SJSA1 (cell line): ENCODE measurements at regions not wholly inside any gene's neighbourhood (a gene's known extent, or its start where the extent isn't known, plus 50 kb on each side); places are given as distances from the start of the nearest gene placed in this dataset.

ENCODE experiments used
- DNase-seq, 2 experiments: peaks; one replicate each; pipeline ENCODE4 v3.0.0-alpha.2; 2015 to 2020; ENCODE audit warnings: low spot score in 2 of 2, low read depth in 1 of 2
- H3K27ac ChIP-seq: fragments of 250-450 bp; sonication (Bioruptor Pico); 2 replicates; pipeline ENCODE4 v1.5.1; 2020; ENCODE audit warnings: mild to moderate bottlenecking, moderate library complexity
- H3K27me3 ChIP-seq: fragments of 250-450 bp; sonication (Bioruptor Pico); replicated peaks from 2 replicates; pipeline ENCODE4 v1.5.1; 2020; ENCODE audit warnings: mild to moderate bottlenecking, moderate library complexity
- H3K36me3 ChIP-seq: fragments of 250-450 bp; sonication (Bioruptor Pico); 2 replicates; pipeline ENCODE4 v1.5.1; 2020; ENCODE audit warnings: mild to moderate bottlenecking
- H3K4me1 ChIP-seq: fragments of 250-450 bp; sonication (Bioruptor Pico); replicated peaks from 2 replicates; pipeline ENCODE4 v1.6.1; 2021; ENCODE audit warnings: mild to moderate bottlenecking
- H3K4me3 ChIP-seq: fragments of 250-450 bp; sonication (Bioruptor Pico); 2 replicates; pipeline ENCODE4 v1.5.1; 2020; ENCODE audit warnings: mild to moderate bottlenecking
- H3K9me3 ChIP-seq: fragments of 250-450 bp; sonication (Bioruptor Pico); replicated peaks from 2 replicates; pipeline ENCODE4 v1.5.1; 2020; ENCODE audit warnings: mild to moderate bottlenecking

GRCh38 chr3:22315925-22316324 is 564.9 kb upstream of the ZNF385D start:
- Histone ChIP-seq H3K27ac (no peak overlapping the region), H3K36me3 (no peaks in the 10 kb centered on the region), H3K4me1 (no peaks in the 10 kb centered on the region), H3K27me3 (no peaks in the 10 kb centered on the region), H3K4me3 (no peak overlapping the region), H3K9me3 (no peaks in the 10 kb centered on the region)
- DNase-seq = no peak

- no peak for DNase-seq
- Histone ChIP-seq H3K4me3 (no peak overlapping the region), H3K4me1 (no peaks in the 10 kb centered on the region), H3K36me3 (no peaks in the 10 kb centered on the region), H3K27me3 (no peaks in the 10 kb centered on the region), H3K27ac (no peak overlapping the region), H3K9me3 (no peaks in the 10 kb centered on the region)
Observed at GRCh38 chr3:22318325-22318724, 567.3 kb upstream of the ZNF385D start.

- no peaks in the 10 kb centered on the region for H3K4me1 ChIP-seq
- H3K9me3 ChIP-seq = no peaks in the 10 kb centered on the region
- no peaks in the 10 kb centered on the region for H3K27me3 ChIP-seq
- H3K4me3 ChIP-seq = no peak overlapping the region
- H3K27ac ChIP-seq = no peak overlapping the region
- no peak for DNase-seq
- no peaks in the 10 kb centered on the region for H3K36me3 ChIP-seq
Observed at GRCh38 chr3:22319446-22319845, 568.4 kb upstream of the ZNF385D start.

- no peaks in the 10 kb centered on the region for H3K4me1 ChIP-seq
- DNase-seq = no peak
- no peaks in the 10 kb centered on the region for H3K9me3 ChIP-seq
- no peak overlapping the region for H3K27ac ChIP-seq
- H3K4me3 ChIP-seq = no peak overlapping the region
- no peaks in the 10 kb centered on the region for H3K27me3 ChIP-seq
- H3K36me3 ChIP-seq = no peaks in the 10 kb centered on the region
Observed at GRCh38 chr3:22322861-22323260, 571.9 kb upstream of the ZNF385D start.

- Histone ChIP-seq H3K4me3 (no peak overlapping the region), H3K4me1 (no peaks in the 10 kb centered on the region), H3K36me3 (no peaks in the 10 kb centered on the region), H3K27ac (no peak overlapping the region), H3K9me3 (no peaks in the 10 kb centered on the region), H3K27me3 (no peaks in the 10 kb centered on the region)
- no peak for DNase-seq
Observed at GRCh38 chr3:22326305-22326704, 575.3 kb upstream of the ZNF385D start.

GRCh38 chr3:22334996-22335395 is 584.0 kb upstream of the ZNF385D start:
- no peak overlapping the region for H3K4me3 ChIP-seq
- no peaks in the 10 kb centered on the region for H3K36me3 ChIP-seq
- no peaks in the 10 kb centered on the region for H3K27me3 ChIP-seq
- H3K27ac ChIP-seq = no peak overlapping the region
- no peak for DNase-seq
- no peaks in the 10 kb centered on the region for H3K4me1 ChIP-seq
- H3K9me3 ChIP-seq = no peaks in the 10 kb centered on the region

GRCh38 chr3:22349215-22349851 is 598.3 kb upstream of the ZNF385D start:
- Histone ChIP-seq H3K4me3 (no peak overlapping the region), H3K9me3 (no peaks in the 10 kb centered on the region), H3K27ac (no peak overlapping the region)

GRCh38 chr3:22351806-22352205 is 600.8 kb upstream of the ZNF385D start:
- H3K27me3 ChIP-seq = no peaks in the 10 kb centered on the region
- no peak overlapping the region for H3K27ac ChIP-seq
- no peaks in the 10 kb centered on the region for H3K9me3 ChIP-seq
- no peak for DNase-seq
- no peak overlapping the region for H3K4me3 ChIP-seq
- no peaks in the 10 kb centered on the region for H3K4me1 ChIP-seq
- no peaks in the 10 kb centered on the region for H3K36me3 ChIP-seq

More at GRCh38 chr3:22349215-22349851, 598.3 kb upstream of the ZNF385D start:
- Histone ChIP-seq H3K27me3 (no peaks in the 10 kb centered on the region), H3K4me1 (no peaks in the 10 kb centered on the region), H3K36me3 (no peaks in the 10 kb centered on the region)
- DNase-seq = no peak

- Histone ChIP-seq H3K36me3 (no peaks in the 10 kb centered on the region), H3K4me1 (no peaks in the 10 kb centered on the region), H3K9me3 (no peaks in the 10 kb centered on the region), H3K27ac (no peak overlapping the region), H3K27me3 (no peaks in the 10 kb centered on the region), H3K4me3 (no peak overlapping the region)
- DNase-seq = no peak
Observed at GRCh38 chr3:22353126-22353525, 602.1 kb upstream of the ZNF385D start.

GRCh38 chr3:22358334-22358733 is 607.3 kb upstream of the ZNF385D start:
- no peaks in the 10 kb centered on the region for H3K27me3 ChIP-seq
- H3K9me3 ChIP-seq = no peaks in the 10 kb centered on the region
- H3K4me1 ChIP-seq = no peaks in the 10 kb centered on the region
- H3K4me3 ChIP-seq = no peak overlapping the region
- DNase-seq = no peak
- no peaks in the 10 kb centered on the region for H3K36me3 ChIP-seq
- H3K27ac ChIP-seq = no peak overlapping the region

- no peak overlapping the region for H3K27ac ChIP-seq
- no peaks in the 10 kb centered on the region for H3K27me3 ChIP-seq
- H3K9me3 ChIP-seq = no peaks in the 10 kb centered on the region
- H3K4me3 ChIP-seq = no peak overlapping the region
- H3K36me3 ChIP-seq = no peaks in the 10 kb centered on the region
- H3K4me1 ChIP-seq = no peaks in the 10 kb centered on the region
- DNase-seq = no peak
Observed at GRCh38 chr3:22360164-22360563, 609.2 kb upstream of the ZNF385D start.

GRCh38 chr3:22360970-22361369 is 610.0 kb upstream of the ZNF385D start:
- Histone ChIP-seq H3K4me1 (no peaks in the 10 kb centered on the region), H3K9me3 (no peaks in the 10 kb centered on the region), H3K36me3 (no peaks in the 10 kb centered on the region), H3K27me3 (no peaks in the 10 kb centered on the region), H3K27ac (no peak overlapping the region), H3K4me3 (no peak overlapping the region)
- no peak for DNase-seq

- no peaks in the 10 kb centered on the region for H3K9me3 ChIP-seq
- no peak for DNase-seq
- no peaks in the 10 kb centered on the region for H3K27me3 ChIP-seq
- no peaks in the 10 kb centered on the region for H3K36me3 ChIP-seq
- no peak overlapping the region for H3K27ac ChIP-seq
- no peaks in the 10 kb centered on the region for H3K4me1 ChIP-seq
- H3K4me3 ChIP-seq = no peak overlapping the region
Observed at GRCh38 chr3:22361521-22361920, 610.5 kb upstream of the ZNF385D start.

- no peak overlapping the region for H3K27ac ChIP-seq
- no peaks in the 10 kb centered on the region; the same call in none of the 2 replicates for H3K27me3 ChIP-seq
- H3K4me1 ChIP-seq = no peaks in the 10 kb centered on the region
- H3K36me3 ChIP-seq = no peaks in the 10 kb centered on the region
- no peak overlapping the region for H3K4me3 ChIP-seq
- no peak for DNase-seq
- no peaks in the 10 kb centered on the region for H3K9me3 ChIP-seq
Observed at GRCh38 chr3:22364851-22365250, 613.8 kb upstream of the ZNF385D start.

GRCh38 chr3:22366781-22367180 is 615.8 kb upstream of the ZNF385D start:
- Histone ChIP-seq H3K4me1 (no peaks in the 10 kb centered on the region), H3K27ac (no peak overlapping the region), H3K27me3 (no peaks in the 10 kb centered on the region; the same call in none of the 2 replicates), H3K36me3 (no peaks in the 10 kb centered on the region), H3K9me3 (no peaks in the 10 kb centered on the region), H3K4me3 (no peak overlapping the region)
- DNase-seq = no peak
